Hepatocyte (in vitro differentiated cells): ENCODE measurements at regions not wholly inside any gene's neighbourhood (a gene's known extent, or its start where the extent isn't known, plus 50 kb on each side); places are given as distances from the start of the nearest gene placed in this dataset.

Experiments used
- EZH2 ChIP-seq: fragments of 200-600 bp; sonication (generic); IDR thresholded peaks from 2 replicates; pipeline ENCODE4 v1.6.1; 2016; ENCODE audit warnings: antibody characterized with exemption, mild to moderate bottlenecking, borderline replicate concordance
- EZH2phosphoT487 ChIP-seq: fragments of 200-600 bp; sonication (generic); IDR thresholded peaks from one replicate; pipeline ENCODE4 v1.6.1; 2018; ENCODE audit warnings: antibody characterized with exemption, mild to moderate bottlenecking, low read depth, moderate library complexity; ENCODE audit not compliant: unreplicated experiment, severe bottlenecking
- TF ChIP-seq, protein P1 (sequence below): fragments of 200-600 bp; sonication (generic); IDR thresholded peaks from 2 replicates; pipeline ENCODE4 v1.5.1; 2016; ENCODE audit warnings: antibody characterized with exemption, mild to moderate bottlenecking; ENCODE audit not compliant: poor library complexity

DNA sequence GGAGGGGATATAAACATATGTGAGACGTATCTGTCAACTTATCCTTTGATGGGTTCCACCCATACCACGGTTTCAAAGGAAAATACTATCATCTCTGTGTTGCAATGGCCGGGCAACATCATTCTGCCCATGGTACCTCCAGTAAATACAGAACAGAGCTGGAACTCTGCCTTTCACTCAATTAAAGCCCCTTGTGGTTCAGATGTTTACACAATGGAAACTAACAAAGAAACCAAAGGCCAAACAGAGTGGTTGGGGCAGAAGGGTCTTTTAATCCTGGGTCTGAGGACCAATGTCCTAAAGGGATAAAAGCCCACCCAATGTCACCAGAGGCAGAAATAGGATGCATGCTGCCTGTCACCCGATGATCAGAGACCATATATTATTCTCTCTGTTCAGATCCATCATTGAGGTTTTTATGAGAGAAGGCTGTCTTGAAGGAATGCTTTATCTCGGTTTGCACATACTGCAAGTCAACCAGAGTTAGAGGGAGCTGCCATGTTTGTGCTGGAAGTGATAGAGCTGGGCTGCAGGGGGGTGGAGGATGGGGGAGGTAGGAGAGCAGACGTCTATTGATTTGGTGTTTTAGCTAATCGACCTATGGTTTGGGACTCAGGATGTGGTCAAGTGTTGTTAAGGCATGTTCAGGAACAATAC lies 105.4 kb upstream of the FRMD4A start:
- TF ChIP-seq, protein P1, sequence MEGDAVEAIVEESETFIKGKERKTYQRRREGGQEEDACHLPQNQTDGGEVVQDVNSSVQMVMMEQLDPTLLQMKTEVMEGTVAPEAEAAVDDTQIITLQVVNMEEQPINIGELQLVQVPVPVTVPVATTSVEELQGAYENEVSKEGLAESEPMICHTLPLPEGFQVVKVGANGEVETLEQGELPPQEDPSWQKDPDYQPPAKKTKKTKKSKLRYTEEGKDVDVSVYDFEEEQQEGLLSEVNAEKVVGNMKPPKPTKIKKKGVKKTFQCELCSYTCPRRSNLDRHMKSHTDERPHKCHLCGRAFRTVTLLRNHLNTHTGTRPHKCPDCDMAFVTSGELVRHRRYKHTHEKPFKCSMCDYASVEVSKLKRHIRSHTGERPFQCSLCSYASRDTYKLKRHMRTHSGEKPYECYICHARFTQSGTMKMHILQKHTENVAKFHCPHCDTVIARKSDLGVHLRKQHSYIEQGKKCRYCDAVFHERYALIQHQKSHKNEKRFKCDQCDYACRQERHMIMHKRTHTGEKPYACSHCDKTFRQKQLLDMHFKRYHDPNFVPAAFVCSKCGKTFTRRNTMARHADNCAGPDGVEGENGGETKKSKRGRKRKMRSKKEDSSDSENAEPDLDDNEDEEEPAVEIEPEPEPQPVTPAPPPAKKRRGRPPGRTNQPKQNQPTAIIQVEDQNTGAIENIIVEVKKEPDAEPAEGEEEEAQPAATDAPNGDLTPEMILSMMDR, result no peak
- no peak for TF ChIP-seq EZH2
- TF ChIP-seq EZH2phosphoT487, result no peak
